K562 (cell line): ENCODE measurements at regions not wholly inside any gene's neighbourhood (a gene's known extent, or its start where the extent isn't known, plus 50 kb on each side); places are given as distances from the start of the nearest gene placed in this dataset.

Source experiments
- ADNP ChIP-seq: fragments of 200-800 bp; sonication (Bioruptor generic); IDR thresholded peaks from 2 replicates; pipeline ENCODE4 v1.6.1; 2016; ENCODE audit warnings: missing genetic modification characterization, missing compliant biosample characterization
- ARHGAP35 ChIP-seq: fragments of 450-650 bp; IDR thresholded peaks from 2 replicates; pipeline ENCODE4 v1.6.1; 2018; ENCODE audit not compliant: partially characterized antibody
- ARID1B ChIP-seq: fragments of 450-650 bp; IDR thresholded peaks from 2 replicates; pipeline ENCODE4 v1.6.1; 2016; ENCODE audit warnings: antibody characterized with exemption, mild to moderate bottlenecking, inconsistent platforms
- E2F4 ChIP-seq: sonication (generic); formaldehyde crosslinking; IDR thresholded peaks from 2 replicates; pipeline ENCODE4 v1.8.0; 2022; ENCODE audit warnings: mild to moderate bottlenecking, low read depth, missing genetic modification reagents
- ETV6 ChIP-seq, 3 experiments: fragments of 150-350 bp in 1 of 3; sonication (generic) in 1 of 3; formaldehyde crosslinking in 1 of 3; IDR thresholded peaks; 2 replicates each; pipeline versions ENCODE4 v1.6.1 to v1.8.0; 2014 to 2022; ENCODE audit warnings: borderline replicate concordance in 2 of 3, low read depth in 2 of 3, antibody characterized with exemption in 1 of 3, low read length in 1 of 3, mild to moderate bottlenecking in 1 of 3, missing genetic modification reagents in 1 of 3
- FIP1L1 ChIP-seq: fragments of 200-400 bp; formaldehyde crosslinking; IDR thresholded peaks from 2 replicates; pipeline ENCODE4 v1.6.1; 2018; ENCODE audit warnings: mild to moderate bottlenecking, low read depth, low read length; ENCODE audit not compliant: poor library complexity, severe bottlenecking
- KLF16 ChIP-seq: IDR thresholded peaks from 2 replicates; pipeline ENCODE4 v1.6.1; 2016; ENCODE audit warnings: antibody characterized with exemption
- MAFF ChIP-seq: IDR thresholded peaks from 2 replicates; pipeline ENCODE4 v1.6.1; 2012; ENCODE audit warnings: low read length, improper control_type of control experiment
- MAFG ChIP-seq: fragments of 450-650 bp; conservative IDR thresholded peaks from 2 replicates; pipeline ENCODE4 v1.6.1; 2016; ENCODE audit warnings: missing genetic modification characterization, missing compliant biosample characterization
- NFE2L1 ChIP-seq: fragments of 450-650 bp; IDR thresholded peaks from 2 replicates; pipeline ENCODE4 v1.6.1; 2016; ENCODE audit warnings: missing genetic modification characterization, low read depth, mild to moderate bottlenecking, missing compliant biosample characterization, moderate library complexity, borderline replicate concordance
- SMARCA5 ChIP-seq: fragments of 450-650 bp; IDR thresholded peaks from 2 replicates; pipeline ENCODE4 v1.6.1; 2016
- SOX6 ChIP-seq: fragments of 450-650 bp; IDR thresholded peaks from 2 replicates; pipeline ENCODE4 v1.6.1; 2014; ENCODE audit warnings: mild to moderate bottlenecking
- SP1 ChIP-seq: sonication (generic); formaldehyde crosslinking; IDR thresholded peaks from 2 replicates; pipeline ENCODE4 v1.8.1; 2022; ENCODE audit warnings: mild to moderate bottlenecking, missing genetic modification reagents
- USF1 ChIP-seq: sonication (generic); formaldehyde crosslinking; IDR thresholded peaks from 2 replicates; pipeline ENCODE4 v1.9.0; 2022; ENCODE audit warnings: mild to moderate bottlenecking, missing genetic modification reagents
- XRCC5 ChIP-seq: fragments of 200-400 bp; formaldehyde crosslinking; IDR thresholded peaks from 2 replicates; pipeline ENCODE4 v1.6.1; 2017; ENCODE audit warnings: low read depth, mild to moderate bottlenecking, low read length
- ZFPM2 ChIP-seq: fragments of 250-450 bp; sonication (Bioruptor Pico); IDR thresholded peaks from 2 replicates; pipeline ENCODE4 v1.5.1; 2022; ENCODE audit warnings: mild to moderate bottlenecking
- ZNF407 ChIP-seq: fragments of 450-650 bp; IDR thresholded peaks from 2 replicates; pipeline ENCODE4 v1.6.1; 2016; ENCODE audit warnings: low read depth

GRCh38 chr5:108484035-108484434, 102.1 kb upstream of the FBXL17 start (continued):
- no peak for TF ChIP-seq FIP1L1
- TF ChIP-seq KLF16: no peak
- TF ChIP-seq ZFPM2 (CRISPR knock-in tag): no peak
- TF ChIP-seq SP1 (CRISPR knock-in tag): no peak
- no peak for TF ChIP-seq XRCC5
- no peak for TF ChIP-seq ARHGAP35
- no peak for TF ChIP-seq USF1 (CRISPR knock-in tag)
- TF ChIP-seq ARID1B: 0 out of 2 replicates have a peak, but pooled peaks have one; percentile 25
- peak; percentile 81 for TF ChIP-seq MAFG (tag)
- no peak for TF ChIP-seq ETV6 (IDR thresholded peaks at IDR 0.05; ENCODE audit: borderline replicate concordance in 1 of 2, low read depth in 2 of 2, low read length in 1 of 2)
- no peak for TF ChIP-seq ETV6 (CRISPR knock-in tag; IDR thresholded peaks at IDR 0.05; ENCODE audit: borderline replicate concordance)
- TF ChIP-seq E2F4: no peak
- no peak for TF ChIP-seq SOX6
- 0 out of 2 replicates have a peak, but pooled peaks have one; percentile 3 for TF ChIP-seq MAFF
- TF ChIP-seq SMARCA5: no peak
- TF ChIP-seq NFE2L1 (tag): peak; percentile 12; the same call in 1 of the 2 replicates
- no peak for TF ChIP-seq ZNF407
- TF ChIP-seq ADNP (tag): no peak
